ENCODE measurements at regions not wholly inside any gene's neighbourhood (a gene's known extent, or its start where the extent isn't known, plus 50 kb on each side); places are given as distances from the start of the nearest gene placed in this dataset.

- in situ Hi-C loops (cut with MboI), result no loop called here
- SMC1A ChIA-PET (ENCODE audit: uncharacterized antibody, unreplicated experiment), result interaction anchor here (0.9 kb wide), 1 partner anchor 742 kb away, joined by 3 read pairs; no protein-coding TSS in a partner anchor
- POLR2A ChIA-PET, result no interaction called here
- 42% methylated on average over 6 of the region's 6 CpGs for WGBS (ENCODE audit: insufficient coverage, insufficient replicate concordance, low lambda C conversion rate, missing lambda C conversion rate)
- H3K27me3 ChIP-seq (replicated peaks in 1 of 2; ENCODE audit: control insufficient read depth in 2 of 2, insufficient read depth in 2 of 2, low read length in 1 of 2), result no peaks in the 10 kb centered on the region; a peak in 1 of 4 replicates
- no peak for TF ChIP-seq SMC3 (IDR thresholded peaks at IDR 0.05; ENCODE audit: borderline replicate concordance, low read length)
- TF ChIP-seq USF1 (IDR thresholded peaks at IDR 0.05; ENCODE audit: borderline replicate concordance, extremely low read length, insufficient read depth, low read depth, low read length), result peak; percentile 59
- no peak for TF ChIP-seq TAF1 (IDR thresholded peaks at IDR 0.05; ENCODE audit: borderline replicate concordance, low read depth, low read length)
- DNase-seq (ENCODE audit: low read depth, low spot score) (no peak), FAIRE-seq (no peak), ATAC-seq (no peak)
- no peaks in the 10 kb centered on the region for H3K36me3 ChIP-seq (ENCODE audit: control insufficient read depth in 2 of 2, insufficient read depth in 2 of 2, low read length in 1 of 2)
- H3K27ac ChIP-seq (ENCODE audit: control insufficient read depth, insufficient read depth), result no peak overlapping the region
- BruUV-seq (replicated peaks), result no TSS peak
- no peak overlapping the region for H2AFZ ChIP-seq (ENCODE audit: control insufficient read depth, low read depth, low read length)
- no peaks in the 10 kb centered on the region for H3K79me2 ChIP-seq (ENCODE audit: control insufficient read depth, insufficient read depth, low read length)
- no peaks in the 10 kb centered on the region for H3K9me3 ChIP-seq (replicated peaks; ENCODE audit: control insufficient read depth, insufficient read depth, low read length)
- RAD21 ChIA-PET (ENCODE audit: unreplicated experiment), result no interaction called here
- H3K4me1 ChIP-seq (ENCODE audit: control insufficient read depth, insufficient read depth, low read length), result no peaks in the 10 kb centered on the region
- no peaks in the 10 kb centered on the region for H4K20me1 ChIP-seq (ENCODE audit: control insufficient read depth, insufficient read depth)
- H3K4me3 ChIP-seq, result no peak overlapping the region
- no peak overlapping the region for H3K4me2 ChIP-seq (ENCODE audit: control insufficient read depth, insufficient read depth)
- CTCF ChIA-PET, result no interaction called here
- intact Hi-C loops (cut with micrococcal nuclease; ENCODE audit: unreplicated experiment), result no loop called here
- H3K9ac ChIP-seq (ENCODE audit: control insufficient read depth, insufficient read depth, low read length), result no peak overlapping the region
Observed at GRCh38 chr20:47878601-47879027, 93.3 kb upstream of the SULF2 start.

GRCh38 chr20:47876311-47877088 is 91.2 kb upstream of the SULF2 start:
- BruUV-seq (replicated peaks), result no TSS peak
- no peaks in the 10 kb centered on the region for H3K79me2 ChIP-seq (ENCODE audit: control insufficient read depth, insufficient read depth, low read length)
- H3K9me3 ChIP-seq (replicated peaks; ENCODE audit: control insufficient read depth, insufficient read depth, low read length), result no peaks in the 10 kb centered on the region
- ChIA-PET POLR2A (no interaction called here), RAD21 (ENCODE audit: unreplicated experiment) (no interaction called here), SMC1A (ENCODE audit: uncharacterized antibody, unreplicated experiment) (no interaction called here), CTCF (no interaction called here)
- intact Hi-C loops (cut with micrococcal nuclease; ENCODE audit: unreplicated experiment), result no loop called here
- no peak for DNase-seq (ENCODE audit: low read depth, low spot score)
- H3K4me2 ChIP-seq (ENCODE audit: control insufficient read depth, insufficient read depth), result no peak overlapping the region
- no peak for FAIRE-seq
- H2AFZ ChIP-seq (ENCODE audit: control insufficient read depth, low read depth, low read length), result no peak overlapping the region
- ATAC-seq, result no peak
- TF ChIP-seq KAT2A (conservative IDR thresholded peaks at IDR 0.05; ENCODE audit: control insufficient read depth, low read depth, low read length), result no peak
- in situ Hi-C loops (cut with MboI), result no loop called here
- no peaks in the 10 kb centered on the region for H3K4me1 ChIP-seq (ENCODE audit: control insufficient read depth, insufficient read depth, low read length)
- no peaks in the 10 kb centered on the region for H3K36me3 ChIP-seq (ENCODE audit: control insufficient read depth in 2 of 2, insufficient read depth in 2 of 2, low read length in 1 of 2)
- no peaks in the 10 kb centered on the region for H4K20me1 ChIP-seq (ENCODE audit: control insufficient read depth, insufficient read depth)
- H3K27ac ChIP-seq (ENCODE audit: control insufficient read depth, insufficient read depth), result no peak overlapping the region
- no peak overlapping the region for H3K9ac ChIP-seq (ENCODE audit: control insufficient read depth, insufficient read depth, low read length)
- WGBS (ENCODE audit: insufficient coverage, insufficient replicate concordance, low lambda C conversion rate, missing lambda C conversion rate), result 2% methylated on average over 5 of the region's 5 CpGs
- no peaks in the 10 kb centered on the region; a peak in 1 of 4 replicates for H3K27me3 ChIP-seq (replicated peaks in 1 of 2; ENCODE audit: control insufficient read depth in 2 of 2, insufficient read depth in 2 of 2, low read length in 1 of 2)
- H3K4me3 ChIP-seq, result no peak overlapping the region
